HEK293 (cell line): ENCODE measurements at regions not wholly inside any gene's neighbourhood (a gene's known extent, or its start where the extent isn't known, plus 50 kb on each side); places are given as distances from the start of the nearest gene placed in this dataset.

Source experiments
- CTCF ChIA-PET: fragments of 350-600 bp; formaldehyde crosslinking; extraction: SDS; loops from one replicate; lab custom pipeline; 2021; ENCODE audit warnings: antibody characterized with exemption; lab: Yijun Ruan, JAX
- POLR2A ChIA-PET: fragments of 300-600 bp; formaldehyde crosslinking; extraction: SDS; loops from one replicate; lab custom pipeline; 2020; ENCODE audit warnings: antibody characterized with exemption, inconsistent platforms; lab: Yijun Ruan, JAX
- H3K27ac ChIP-seq: fragments of 200-500 bp; sonication (Bioruptor generic); 2 replicates; pipeline ENCODE4 v1.5.1; 2014; ENCODE audit warnings: low read depth, low read length, control low read depth, inconsistent platforms; ENCODE audit errors: extremely low read depth
- H3K36me3 ChIP-seq, 2 experiments: fragments of 200-500 bp in 1 of 2; sonication (Bioruptor generic) in 1 of 2; 1 replicate in 1 of 2; 2 replicates in 1 of 2; pipeline ENCODE4 v1.5.1; 2014 to 2017; ENCODE audit warnings: inconsistent platforms in 2 of 2, low read length in 2 of 2; ENCODE audit not compliant: control insufficient read depth in 2 of 2, insufficient read depth in 1 of 2
- H3K4me1 ChIP-seq: fragments of 200-500 bp; sonication (Bioruptor generic); 2 replicates; pipeline ENCODE4 v1.5.1; 2014; ENCODE audit warnings: mild to moderate bottlenecking, low read length, inconsistent platforms; ENCODE audit not compliant: control insufficient read depth, insufficient read depth
- H3K4me3 ChIP-seq: 2 replicates; pipeline ENCODE4 v1.5.1; 2011; ENCODE audit warnings: low read depth, mild to moderate bottlenecking, control low read depth, low read length, moderate library complexity
- H3K9me3 ChIP-seq: fragments of 200-500 bp; sonication (Bioruptor generic); 2 replicates; pipeline ENCODE4 v1.5.1; 2014; ENCODE audit warnings: low read depth, low read length, inconsistent platforms; ENCODE audit not compliant: control insufficient read depth, insufficient read depth
- GFI1B ChIP-seq: fragments of 450-650 bp; formaldehyde crosslinking; IDR thresholded peaks from 2 replicates; pipeline ENCODE4 v1.5.1; 2016; ENCODE audit warnings: missing biosample characterization, missing genetic modification characterization
- OSR2 ChIP-seq: fragments of 450-650 bp; formaldehyde crosslinking; IDR thresholded peaks from 2 replicates; pipeline ENCODE4 v1.5.1; 2016; ENCODE audit warnings: missing biosample characterization, missing genetic modification characterization
- PRDM1 ChIP-seq: fragments of 450-650 bp; formaldehyde crosslinking; IDR thresholded peaks from 2 replicates; pipeline ENCODE4; 2016; ENCODE audit warnings: missing biosample characterization, missing genetic modification characterization
- SP7 ChIP-seq: fragments of 450-650 bp; formaldehyde crosslinking; IDR thresholded peaks from 2 replicates; pipeline ENCODE4 v1.5.1; 2016; ENCODE audit warnings: missing biosample characterization, missing genetic modification characterization
- ZBTB11 ChIP-seq: fragments of 450-650 bp; formaldehyde crosslinking; conservative IDR thresholded peaks from 2 replicates; pipeline ENCODE4 v1.5.1; 2016; ENCODE audit warnings: low read depth, missing biosample characterization, missing genetic modification characterization
- ZBTB20 ChIP-seq: fragments of 450-650 bp; formaldehyde crosslinking; IDR thresholded peaks from 2 replicates; pipeline ENCODE4 v1.5.1; 2016; ENCODE audit warnings: missing biosample characterization, missing genetic modification characterization
- ZNF155 ChIP-seq: fragments of 450-650 bp; formaldehyde crosslinking; IDR thresholded peaks from 2 replicates; pipeline ENCODE4 v1.5.1; 2016; ENCODE audit warnings: missing biosample characterization, missing genetic modification characterization
- ZNF174 ChIP-seq: fragments of 450-650 bp; formaldehyde crosslinking; IDR thresholded peaks from 2 replicates; pipeline ENCODE4 v1.5.0; 2017; ENCODE audit warnings: missing biosample characterization, mild to moderate bottlenecking, missing genetic modification characterization
- ZNF2 ChIP-seq: fragments of 450-650 bp; formaldehyde crosslinking; IDR thresholded peaks from 2 replicates; pipeline ENCODE4 v1.5.1; 2016; ENCODE audit warnings: missing biosample characterization, missing genetic modification characterization
- ZNF239 ChIP-seq: fragments of 450-650 bp; formaldehyde crosslinking; IDR thresholded peaks from 2 replicates; pipeline ENCODE4 v1.5.1; 2016; ENCODE audit warnings: missing biosample characterization, missing genetic modification characterization
- ZNF366 ChIP-seq: fragments of 450-650 bp; formaldehyde crosslinking; conservative IDR thresholded peaks from 2 replicates; pipeline ENCODE4 v1.5.1; 2016; ENCODE audit warnings: missing biosample characterization, missing genetic modification characterization
- ZNF433 ChIP-seq: fragments of 450-650 bp; formaldehyde crosslinking; IDR thresholded peaks from 2 replicates; pipeline ENCODE4 v1.5.1; 2016; ENCODE audit warnings: missing biosample characterization, missing genetic modification characterization, low read depth
- ZNF629 ChIP-seq: fragments of 450-650 bp; formaldehyde crosslinking; IDR thresholded peaks from 2 replicates; pipeline ENCODE4 v1.5.1; 2017; ENCODE audit warnings: missing biosample characterization, missing genetic modification characterization
- ZNF654 ChIP-seq: fragments of 450-650 bp; formaldehyde crosslinking; IDR thresholded peaks from 2 replicates; pipeline ENCODE4 v1.5.1; 2016; ENCODE audit warnings: low read depth, missing biosample characterization, missing genetic modification characterization
- TF ChIP-seq, protein P1 (sequence below): fragments of 450-650 bp; formaldehyde crosslinking; conservative IDR thresholded peaks from 2 replicates; pipeline ENCODE4 v1.5.1; 2016; ENCODE audit warnings: low read depth, missing biosample characterization, missing genetic modification characterization
- TF ChIP-seq, protein P2 (sequence below): fragments of 450-650 bp; formaldehyde crosslinking; IDR thresholded peaks from 2 replicates; pipeline ENCODE4 v1.5.1; 2017; ENCODE audit warnings: missing biosample characterization, missing genetic modification characterization
- TF ChIP-seq, protein P3 (sequence below): fragments of 450-650 bp; formaldehyde crosslinking; IDR thresholded peaks from 2 replicates; pipeline ENCODE4 v1.5.1; 2016; ENCODE audit warnings: missing biosample characterization, missing genetic modification characterization

DNA sequence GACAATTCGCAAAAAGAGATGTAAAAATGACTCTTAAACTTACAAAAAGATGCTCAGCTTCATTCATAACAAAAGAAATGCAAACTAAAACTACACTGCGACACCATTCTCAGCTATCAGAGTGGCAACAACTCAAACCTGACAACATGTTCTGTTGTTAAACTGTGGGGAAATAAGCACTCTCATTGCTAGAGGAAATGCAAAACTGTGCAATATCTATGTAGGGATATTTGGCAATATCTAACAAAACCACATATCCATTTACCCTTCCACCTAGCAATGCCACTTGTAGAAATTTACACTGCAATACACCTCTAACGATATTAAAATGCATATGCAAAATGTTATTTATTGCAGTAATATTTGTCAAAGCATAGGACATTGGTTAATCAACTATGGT, 78.3 kb upstream of the EGFL6 start (continued):
- no peak for TF ChIP-seq ZBTB11 (tag by site-specific recombination)
- TF ChIP-seq, protein P1, sequence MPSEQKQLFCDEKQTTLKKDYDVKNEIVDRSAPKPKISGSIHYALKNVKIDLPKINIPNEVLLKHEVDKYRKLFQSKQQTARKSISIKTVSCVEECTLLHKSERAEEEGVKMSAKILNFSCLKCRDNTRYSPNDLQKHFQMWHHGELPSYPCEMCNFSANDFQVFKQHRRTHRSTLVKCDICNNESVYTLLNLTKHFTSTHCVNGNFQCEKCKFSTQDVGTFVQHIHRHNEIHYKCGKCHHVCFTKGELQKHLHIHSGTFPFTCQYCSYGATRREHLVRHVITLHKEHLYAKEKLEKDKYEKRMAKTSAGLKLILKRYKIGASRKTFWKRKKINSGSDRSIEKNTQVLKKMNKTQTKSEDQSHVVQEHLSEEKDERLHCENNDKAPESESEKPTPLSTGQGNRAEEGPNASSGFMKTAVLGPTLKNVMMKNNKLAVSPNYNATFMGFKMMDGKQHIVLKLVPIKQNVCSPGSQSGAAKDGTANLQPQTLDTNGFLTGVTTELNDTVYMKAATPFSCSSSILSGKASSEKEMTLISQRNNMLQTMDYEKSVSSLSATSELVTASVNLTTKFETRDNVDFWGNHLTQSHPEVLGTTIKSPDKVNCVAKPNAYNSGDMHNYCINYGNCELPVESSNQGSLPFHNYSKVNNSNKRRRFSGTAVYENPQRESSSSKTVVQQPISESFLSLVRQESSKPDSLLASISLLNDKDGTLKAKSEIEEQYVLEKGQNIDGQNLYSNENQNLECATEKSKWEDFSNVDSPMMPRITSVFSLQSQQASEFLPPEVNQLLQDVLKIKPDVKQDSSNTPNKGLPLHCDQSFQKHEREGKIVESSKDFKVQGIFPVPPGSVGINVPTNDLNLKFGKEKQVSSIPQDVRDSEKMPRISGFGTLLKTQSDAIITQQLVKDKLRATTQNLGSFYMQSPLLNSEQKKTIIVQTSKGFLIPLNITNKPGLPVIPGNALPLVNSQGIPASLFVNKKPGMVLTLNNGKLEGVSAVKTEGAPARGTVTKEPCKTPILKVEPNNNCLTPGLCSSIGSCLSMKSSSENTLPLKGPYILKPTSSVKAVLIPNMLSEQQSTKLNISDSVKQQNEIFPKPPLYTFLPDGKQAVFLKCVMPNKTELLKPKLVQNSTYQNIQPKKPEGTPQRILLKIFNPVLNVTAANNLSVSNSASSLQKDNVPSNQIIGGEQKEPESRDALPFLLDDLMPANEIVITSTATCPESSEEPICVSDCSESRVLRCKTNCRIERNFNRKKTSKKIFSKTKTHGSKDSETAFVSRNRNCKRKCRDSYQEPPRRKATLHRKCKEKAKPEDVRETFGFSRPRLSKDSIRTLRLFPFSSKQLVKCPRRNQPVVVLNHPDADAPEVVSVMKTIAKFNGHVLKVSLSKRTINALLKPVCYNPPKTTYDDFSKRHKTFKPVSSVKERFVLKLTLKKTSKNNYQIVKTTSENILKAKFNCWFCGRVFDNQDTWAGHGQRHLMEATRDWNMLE (tag by site-specific recombination) = no peak
- no peak for TF ChIP-seq ZNF433
- no peak for TF ChIP-seq ZNF629 (tag by site-specific recombination)
- no peak for TF ChIP-seq ZNF174 (tag by site-specific recombination)

GRCh38 chrX:13489454-13489853, 79.9 kb upstream of the EGFL6 start:
- H3K27ac ChIP-seq = no peak overlapping the region
- CTCF ChIA-PET = interaction anchor here (0.7 to 7.1 kb wide), 10 partner anchors 77 to 543 kb away, joined by 3 to 84 read pairs (median 6); no protein-coding TSS in a partner anchor
- H3K36me3 ChIP-seq = no peaks in the 10 kb centered on the region
- peaks cover 12% of the 10 kb centered on the region for H3K4me1 ChIP-seq
- TF ChIP-seq GFI1B (tag by site-specific recombination) (no peak), ZNF366 (no peak), SP7 (no peak), ZNF239 (no peak)
- H3K9me3 ChIP-seq = no peaks in the 10 kb centered on the region
- POLR2A ChIA-PET = interaction anchor here (0.5 kb wide), 1 partner anchor 498 kb away, joined by 3 read pairs; no protein-coding TSS in a partner anchor
- no peak overlapping the region for H3K4me3 ChIP-seq

DNA sequence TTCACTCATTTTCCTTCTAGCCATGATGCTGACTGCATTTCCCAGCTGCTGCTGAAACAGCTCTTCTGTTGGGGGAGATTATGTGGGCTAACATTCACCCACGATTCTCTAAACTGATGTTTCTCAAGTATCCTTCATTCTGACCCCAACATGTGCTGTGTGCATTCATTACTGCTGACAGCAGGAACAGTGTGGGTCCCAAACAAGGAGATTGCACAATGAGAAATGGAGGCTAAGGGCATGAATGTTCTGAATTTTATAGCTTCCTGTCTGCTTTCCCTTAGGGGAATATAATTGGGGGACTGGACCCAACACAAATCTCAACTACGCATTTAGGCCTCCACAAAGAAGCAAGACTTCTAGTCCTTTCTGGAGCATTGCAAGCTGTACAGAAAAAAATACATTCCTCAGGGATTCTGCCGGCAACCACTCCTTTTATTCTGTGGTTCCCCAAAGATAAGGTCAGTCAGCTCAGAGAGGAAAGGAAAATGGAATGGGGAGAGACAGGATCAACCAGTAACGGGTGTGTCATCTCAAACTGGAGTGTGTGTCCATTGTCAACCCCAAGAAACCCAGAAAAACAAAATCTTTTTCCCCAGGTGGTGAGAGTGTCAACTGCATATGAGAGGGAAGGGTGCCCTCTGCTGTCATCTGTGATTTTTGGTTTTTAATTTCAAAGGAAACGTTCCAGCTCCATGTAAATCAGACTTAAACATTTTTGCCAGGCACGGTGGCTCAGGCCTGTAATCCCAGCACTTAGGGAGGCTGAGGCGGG, 81.5 kb upstream of the EGFL6 start:
- H3K36me3 ChIP-seq = no peaks in the 10 kb centered on the region
- H3K27ac ChIP-seq = peak overlapping the region; percentile 92
- H3K4me3 ChIP-seq = no peak overlapping the region
- POLR2A ChIA-PET = interaction anchor here (0.5 to 1.6 kb wide), 3 partner anchors 357 to 541 kb away, joined by 3 to 12 read pairs (median 3); no protein-coding TSS in a partner anchor
- H3K9me3 ChIP-seq = no peaks in the 10 kb centered on the region
- TF ChIP-seq ZNF2 (tag by site-specific recombination) (no peak), ZNF654 (tag by site-specific recombination) (peak; percentile 79), ZNF155 (tag by site-specific recombination) (no peak), ZBTB20 (tag by site-specific recombination) (0 out of 2 replicates have a peak, but pooled peaks have one; percentile 13), PRDM1 (peak; percentile 11; the same call in 1 of the 2 replicates), OSR2 (tag by site-specific recombination) (no peak)
- TF ChIP-seq, protein P2, sequence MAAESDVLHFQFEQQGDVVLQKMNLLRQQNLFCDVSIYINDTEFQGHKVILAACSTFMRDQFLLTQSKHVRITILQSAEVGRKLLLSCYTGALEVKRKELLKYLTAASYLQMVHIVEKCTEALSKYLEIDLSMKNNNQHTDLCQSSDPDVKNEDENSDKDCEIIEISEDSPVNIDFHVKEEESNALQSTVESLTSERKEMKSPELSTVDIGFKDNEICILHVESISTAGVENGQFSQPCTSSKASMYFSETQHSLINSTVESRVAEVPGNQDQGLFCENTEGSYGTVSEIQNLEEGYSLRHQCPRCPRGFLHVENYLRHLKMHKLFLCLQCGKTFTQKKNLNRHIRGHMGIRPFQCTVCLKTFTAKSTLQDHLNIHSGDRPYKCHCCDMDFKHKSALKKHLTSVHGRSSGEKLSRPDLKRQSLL (tag by site-specific recombination) = no peak
- TF ChIP-seq, protein P3, sequence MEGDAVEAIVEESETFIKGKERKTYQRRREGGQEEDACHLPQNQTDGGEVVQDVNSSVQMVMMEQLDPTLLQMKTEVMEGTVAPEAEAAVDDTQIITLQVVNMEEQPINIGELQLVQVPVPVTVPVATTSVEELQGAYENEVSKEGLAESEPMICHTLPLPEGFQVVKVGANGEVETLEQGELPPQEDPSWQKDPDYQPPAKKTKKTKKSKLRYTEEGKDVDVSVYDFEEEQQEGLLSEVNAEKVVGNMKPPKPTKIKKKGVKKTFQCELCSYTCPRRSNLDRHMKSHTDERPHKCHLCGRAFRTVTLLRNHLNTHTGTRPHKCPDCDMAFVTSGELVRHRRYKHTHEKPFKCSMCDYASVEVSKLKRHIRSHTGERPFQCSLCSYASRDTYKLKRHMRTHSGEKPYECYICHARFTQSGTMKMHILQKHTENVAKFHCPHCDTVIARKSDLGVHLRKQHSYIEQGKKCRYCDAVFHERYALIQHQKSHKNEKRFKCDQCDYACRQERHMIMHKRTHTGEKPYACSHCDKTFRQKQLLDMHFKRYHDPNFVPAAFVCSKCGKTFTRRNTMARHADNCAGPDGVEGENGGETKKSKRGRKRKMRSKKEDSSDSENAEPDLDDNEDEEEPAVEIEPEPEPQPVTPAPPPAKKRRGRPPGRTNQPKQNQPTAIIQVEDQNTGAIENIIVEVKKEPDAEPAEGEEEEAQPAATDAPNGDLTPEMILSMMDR (tag by site-specific recombination) = peak; percentile 57
- TF ChIP-seq, all 188 proteins: peak for 4
- CTCF ChIA-PET = interaction anchor here (0.5 to 7.1 kb wide), 77 partner anchors 9 to 787 kb away, joined by 3 to 84 read pairs (median 4); no protein-coding TSS in a partner anchor
- peaks cover 12% of the 10 kb centered on the region for H3K4me1 ChIP-seq
